Fibroblast of pulmonary artery (primary cell): ENCODE measurements at regions not wholly inside any gene's neighbourhood (a gene's known extent, or its start where the extent isn't known, plus 50 kb on each side); places are given as distances from the start of the nearest gene placed in this dataset.
"Not testable (repeated sequence)": the region's sequence is repeated elsewhere in the genome, so short reads cannot be mapped to it uniquely, and the experiment has no call there.

Experiments used
- DNase-seq: peaks from one replicate; pipeline ENCODE4 v3.0.0-alpha.2; 2010; ENCODE audit warnings: low read depth
- H3K4me3 ChIP-seq: replicated peaks from 2 replicates; pipeline ENCODE4 v1.5.1; 2011; ENCODE audit warnings: low read depth, mild to moderate bottlenecking, control low read depth, low read length, moderate library complexity
- CTCF ChIP-seq: IDR thresholded peaks from 2 replicates; pipeline ENCODE4 v1.5.1; 2011; ENCODE audit warnings: mild to moderate bottlenecking, control low read depth, low read length, inconsistent platforms; ENCODE audit errors: missing control alignments

GRCh38 chr3:11904157-11904556 is 57.5 kb upstream of the TAMM41 start:
- H3K4me3 ChIP-seq, result no peak overlapping the region
- no peak for DNase-seq
- TF ChIP-seq CTCF, result no peak

GRCh38 chr3:11906407-11906806 is 59.7 kb upstream of the TAMM41 start:
- no peak for TF ChIP-seq CTCF
- no peak overlapping the region for H3K4me3 ChIP-seq
- no peak for DNase-seq

GRCh38 chr3:11907667-11908660 is 61.3 kb upstream of the TAMM41 start:
- TF ChIP-seq CTCF, result no peak
- peak; percentile 2 for DNase-seq
- H3K4me3 ChIP-seq, result no peak overlapping the region

GRCh38 chr3:11908981-11909698 is 62.5 kb upstream of the TAMM41 start:
- H3K4me3 ChIP-seq, result no peak overlapping the region
- DNase-seq, result no peak
- no peak for TF ChIP-seq CTCF

GRCh38 chr3:11909726-11910125 is 63.0 kb upstream of the TAMM41 start:
- DNase-seq, result no peak
- TF ChIP-seq CTCF, result no peak
- H3K4me3 ChIP-seq, result no peak overlapping the region

- not testable (repeated sequence) for H3K4me3 ChIP-seq
Measured at GRCh38 chr3:11910216-11910930, 63.7 kb upstream of the TAMM41 start.

More at GRCh38 chr3:11910216-11910930, 63.7 kb upstream of the TAMM41 start:
- DNase-seq, result not testable (repeated sequence)
